HG03571 (cell line): ENCODE measurements at regions not wholly inside any gene's neighbourhood (a gene's known extent, or its start where the extent isn't known, plus 50 kb on each side); places are given as distances from the start of the nearest gene placed in this dataset.
"Not testable (repeated sequence)": the region's sequence is repeated elsewhere in the genome, so short reads cannot be mapped to it uniquely, and the experiment has no call there.

Experiments
- ATAC-seq: cut with Tn5 transposase; IDR thresholded peaks from one replicate; pipeline ENCODE4 v1.9.1; 2021; ENCODE audit not compliant: unreplicated experiment

GRCh38 chrX:137646472-137646871 is 80.5 kb downstream of the ZIC3 start:
- ATAC-seq = no peak

- ATAC-seq = no peak
Measured at GRCh38 chrX:137651647-137652046, 85.7 kb downstream of the ZIC3 start.

DNA sequence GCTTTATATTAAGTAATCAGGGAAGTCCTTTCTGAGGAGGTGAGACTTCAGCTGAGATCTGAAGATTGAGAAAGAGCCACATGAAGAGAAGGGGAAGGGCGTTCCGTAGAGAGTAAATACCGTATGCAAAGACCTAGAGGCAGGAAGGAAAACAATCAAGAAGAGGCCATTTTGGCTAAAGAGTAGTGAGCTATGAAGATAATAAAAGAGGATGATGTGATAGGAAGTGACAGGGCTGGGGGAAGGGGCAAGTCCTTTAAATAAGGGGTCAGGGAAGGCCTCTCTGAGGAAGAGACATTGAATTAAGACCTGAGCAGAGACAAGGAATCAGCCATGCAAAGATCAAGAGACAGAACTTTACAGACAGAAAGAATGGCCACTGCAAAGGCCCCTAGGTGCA is 86.2 kb downstream of the ZIC3 start:
- no peak for ATAC-seq

DNA sequence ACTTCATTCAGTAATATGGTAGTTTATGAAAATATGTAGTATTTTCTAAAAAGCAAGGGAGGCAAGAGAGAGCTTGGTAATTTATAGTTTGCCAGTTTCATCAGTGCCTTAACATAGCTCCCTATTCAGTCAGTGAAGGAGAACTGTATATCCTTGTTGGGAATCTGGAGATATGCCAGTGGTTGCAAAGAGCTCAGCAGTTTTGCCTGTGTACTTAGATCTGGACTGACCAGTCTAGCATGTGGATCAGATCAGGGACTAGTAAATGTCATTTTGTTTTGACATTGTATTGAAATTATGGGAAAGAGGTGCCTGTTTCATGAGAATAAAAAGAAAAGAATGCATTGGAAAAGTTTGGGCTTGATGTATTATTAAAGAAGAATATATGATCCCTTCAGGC is 88.6 kb downstream of the ZIC3 start:
- ATAC-seq = no peak

DNA sequence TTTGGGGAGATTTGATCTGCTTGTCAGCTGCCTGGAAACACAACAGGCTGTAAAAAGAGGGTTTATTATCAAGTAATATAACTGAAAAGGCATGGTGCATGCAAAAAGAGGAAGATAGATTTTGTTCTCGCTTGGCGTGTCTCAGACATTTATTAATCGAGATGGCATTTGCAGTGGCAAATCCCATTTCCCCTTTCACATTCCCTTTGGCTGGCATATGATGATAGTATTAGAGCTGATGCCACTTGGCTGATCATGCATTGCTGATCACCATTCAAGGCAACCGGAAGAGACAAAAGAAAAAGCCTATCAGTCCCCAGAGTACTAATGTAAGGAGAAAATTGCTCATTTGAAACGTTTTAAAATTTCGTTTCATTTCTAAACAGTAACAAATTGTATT is 101.8 kb downstream of the ZIC3 start:
- no peak for ATAC-seq

DNA sequence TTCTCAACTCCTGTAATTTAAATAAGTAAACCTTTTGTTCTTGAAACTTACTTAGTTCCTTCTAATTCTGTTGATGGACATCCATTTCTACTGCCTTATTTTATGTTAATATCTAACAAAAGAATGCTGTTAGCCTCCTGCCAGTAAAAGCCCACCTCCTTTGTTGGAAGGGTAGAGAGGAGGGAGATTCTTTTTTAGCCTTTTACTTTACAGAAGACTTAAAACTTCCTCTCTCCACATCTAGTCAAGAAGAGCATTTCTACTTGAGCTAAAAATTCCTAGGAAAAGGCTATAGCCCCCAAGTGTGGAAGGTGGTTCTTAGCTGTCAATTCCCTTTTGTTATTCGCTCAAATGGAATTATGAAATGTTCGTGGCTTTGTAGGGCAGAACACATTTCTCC is 118.7 kb downstream of the ZIC3 start:
- ATAC-seq = no peak

- ATAC-seq = no peak
Measured at GRCh38 chrX:137695417-137695816, 129.5 kb downstream of the ZIC3 start.

DNA sequence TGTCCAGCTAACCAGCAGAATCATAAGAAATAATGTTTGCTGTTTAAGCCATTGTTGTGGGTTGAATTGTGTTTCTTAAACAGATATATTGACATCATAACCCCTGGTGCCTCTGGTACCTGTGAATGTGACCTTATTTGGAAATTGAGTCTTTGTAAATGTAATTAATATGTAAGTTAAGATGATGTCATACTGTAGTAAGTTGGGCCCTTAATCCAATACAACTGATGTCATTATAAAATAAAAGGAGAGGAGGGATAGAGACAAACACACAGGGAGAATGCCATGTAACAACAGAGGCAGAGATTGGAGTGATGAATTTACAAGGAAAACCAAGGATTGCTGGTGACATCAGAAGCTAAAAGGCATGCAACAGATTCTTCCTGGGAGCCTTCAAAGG is 141.4 kb downstream of the ZIC3 start:
- no peak for ATAC-seq

DNA sequence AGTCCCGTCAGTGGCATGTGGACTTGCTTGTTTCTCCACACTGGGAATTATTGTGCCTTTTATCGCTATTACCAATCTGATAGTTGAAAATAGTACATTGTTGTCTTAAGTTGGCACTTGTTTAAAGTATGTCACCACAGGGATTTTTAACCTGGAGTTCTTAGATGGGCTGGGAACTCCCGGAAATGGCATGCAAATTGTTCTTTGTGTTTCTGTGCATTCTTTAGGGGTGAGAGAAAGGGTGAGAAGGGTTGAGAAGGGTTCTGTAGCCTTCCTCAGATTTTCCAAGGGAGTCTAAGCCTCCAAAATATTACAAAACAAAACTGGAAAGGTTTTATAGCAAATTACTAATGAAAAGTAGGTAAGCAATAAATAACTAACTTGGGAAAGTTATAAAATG is 176.9 kb downstream of the ZIC3 start:
- ATAC-seq = no peak

DNA sequence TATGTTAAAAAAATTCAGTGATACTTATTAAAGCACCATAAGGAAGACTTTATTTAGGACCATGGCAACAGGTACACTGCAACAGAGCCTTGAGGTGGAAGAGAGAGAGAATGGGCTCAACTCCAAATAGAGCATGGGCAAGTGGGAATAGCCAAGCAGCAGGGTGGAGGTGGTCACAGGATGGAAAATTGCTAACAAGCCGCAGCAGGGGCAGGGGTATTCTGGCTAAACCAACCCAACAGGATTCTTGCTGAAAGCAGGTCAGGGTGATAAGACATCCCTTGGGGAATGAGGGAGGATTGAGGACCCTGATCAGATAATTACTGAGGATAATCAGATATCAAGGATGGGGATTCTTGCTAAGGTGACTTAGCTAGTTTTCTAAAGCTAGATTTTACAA is 177.5 kb downstream of the ZIC3 start:
- no peak for ATAC-seq

- no peak for ATAC-seq
Measured at GRCh38 chrX:137746289-137746688, 180.4 kb downstream of the ZIC3 start.

DNA sequence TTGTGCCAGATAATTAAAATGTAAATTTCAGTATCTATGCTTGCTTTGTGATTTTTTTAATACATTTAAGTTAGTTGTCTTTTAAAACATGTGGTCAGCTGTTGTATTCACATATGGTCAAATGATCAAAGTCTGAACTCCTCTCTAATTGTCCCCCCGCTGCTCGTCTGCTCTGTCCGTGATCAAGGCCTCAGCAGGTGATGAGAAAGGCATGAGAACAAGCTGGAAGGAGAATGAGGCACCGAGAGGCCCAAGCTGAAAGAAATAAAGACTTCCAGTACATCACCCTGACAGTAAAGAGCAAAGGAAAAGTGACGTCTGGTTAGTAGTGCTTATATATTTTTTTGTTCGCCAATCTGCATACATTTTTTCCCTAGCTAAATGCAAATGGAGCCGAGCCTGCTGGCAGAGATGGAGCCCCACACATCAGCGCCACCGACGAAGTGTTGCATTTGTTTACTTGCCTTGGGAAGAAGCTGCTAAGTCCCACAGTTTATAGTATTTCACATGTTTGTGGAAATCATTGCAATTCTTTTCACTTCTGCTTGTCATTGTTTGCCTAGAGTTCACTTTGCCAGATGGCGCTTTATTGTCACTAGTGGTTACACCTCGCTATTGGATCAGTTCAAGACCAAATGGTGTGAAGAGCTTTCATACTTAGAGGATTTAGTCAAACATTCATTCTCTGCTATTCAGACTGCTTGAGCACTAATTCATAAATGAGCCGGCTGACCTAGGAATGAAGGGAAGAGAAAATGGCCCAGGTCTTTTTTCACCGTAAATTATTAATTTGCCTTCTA is 181.5 kb downstream of the ZIC3 start:
- no peak for ATAC-seq

DNA sequence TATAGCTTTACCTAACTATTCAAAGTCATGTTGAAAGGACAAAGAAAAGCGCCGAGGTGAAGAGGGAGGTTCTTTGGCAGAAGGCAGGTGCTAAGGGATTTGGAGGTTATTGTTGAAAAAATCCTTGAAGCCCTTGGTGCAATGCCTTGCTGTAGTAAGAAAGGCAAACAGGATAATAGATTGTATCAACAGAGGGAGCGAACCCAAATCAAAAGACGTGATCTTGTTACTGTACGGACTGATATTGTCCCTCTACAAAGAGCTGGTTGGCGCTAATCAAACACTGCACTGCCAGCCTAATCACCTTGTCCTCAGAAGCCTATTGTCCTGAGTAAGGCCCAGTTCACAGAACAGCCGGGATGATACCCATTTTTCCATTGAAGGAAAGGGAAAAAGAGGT is 182.9 kb downstream of the ZIC3 start:
- no peak for ATAC-seq

GRCh38 chrX:137749246-137749645 is 183.3 kb downstream of the ZIC3 start:
- ATAC-seq = no peak

- no peak for ATAC-seq
Measured at GRCh38 chrX:137771537-137771936, 205.6 kb downstream of the ZIC3 start.

DNA sequence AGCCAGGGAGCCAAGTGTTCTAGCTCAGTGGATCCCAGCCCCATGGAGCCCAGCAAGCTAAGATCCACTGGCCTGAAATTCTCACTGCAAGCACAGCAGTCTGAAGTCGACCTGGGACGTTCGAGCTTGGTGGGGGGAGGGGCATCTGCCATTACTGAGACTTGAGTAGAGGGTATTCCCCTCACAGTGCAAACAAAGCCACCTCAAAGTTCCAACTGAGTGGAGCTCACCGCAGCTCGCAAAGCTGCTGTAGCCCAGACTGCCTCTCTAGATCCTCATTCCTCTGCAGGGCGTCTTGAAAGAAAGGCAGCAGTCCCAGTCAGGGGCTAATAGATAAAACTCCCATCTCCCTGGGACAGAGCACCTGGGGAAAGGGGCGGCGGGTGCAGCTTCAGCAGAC is 226.3 kb downstream of the ZIC3 start:
- ATAC-seq = no peak

DNA sequence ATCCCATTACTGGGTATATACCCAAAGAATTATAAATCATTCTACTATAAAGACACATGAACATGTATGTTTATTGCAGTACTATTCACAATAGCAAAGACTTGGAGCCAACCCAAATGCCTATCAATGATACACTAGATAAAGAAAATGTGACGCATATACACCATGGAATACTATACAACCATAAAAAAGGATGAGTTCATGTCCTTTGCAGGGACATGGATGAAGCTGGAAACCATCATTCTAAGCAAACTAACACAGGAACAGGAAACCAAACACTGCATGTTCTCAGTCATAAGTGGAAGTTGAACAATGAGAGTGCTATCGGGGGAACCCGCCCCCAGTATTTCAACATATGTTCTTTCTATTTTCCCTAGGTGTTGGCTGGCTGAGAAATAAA is 232.0 kb downstream of the ZIC3 start:
- ATAC-seq = not testable (repeated sequence)

DNA sequence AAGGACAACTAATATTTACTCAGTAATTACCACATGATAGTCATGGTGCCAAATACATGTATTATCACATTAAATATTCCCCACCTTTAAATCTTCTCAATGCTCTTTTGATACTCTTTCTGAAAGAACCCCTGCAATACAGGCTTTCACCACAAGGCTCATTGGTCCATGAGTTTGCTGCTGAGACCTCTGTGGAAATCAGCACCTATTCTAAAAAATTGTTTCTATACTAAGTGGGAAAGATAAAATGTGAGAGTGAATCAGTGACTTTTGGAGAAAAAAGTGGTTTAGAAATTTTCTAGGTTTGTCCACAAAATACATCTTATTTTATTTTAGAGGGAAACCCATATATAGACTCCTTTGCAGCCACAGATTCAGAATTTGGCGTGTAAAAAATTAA is 257.3 kb downstream of the ZIC3 start:
- ATAC-seq = no peak

GRCh38 chrX:137847376-137847775 is 281.4 kb downstream of the ZIC3 start:
- ATAC-seq = no peak

DNA sequence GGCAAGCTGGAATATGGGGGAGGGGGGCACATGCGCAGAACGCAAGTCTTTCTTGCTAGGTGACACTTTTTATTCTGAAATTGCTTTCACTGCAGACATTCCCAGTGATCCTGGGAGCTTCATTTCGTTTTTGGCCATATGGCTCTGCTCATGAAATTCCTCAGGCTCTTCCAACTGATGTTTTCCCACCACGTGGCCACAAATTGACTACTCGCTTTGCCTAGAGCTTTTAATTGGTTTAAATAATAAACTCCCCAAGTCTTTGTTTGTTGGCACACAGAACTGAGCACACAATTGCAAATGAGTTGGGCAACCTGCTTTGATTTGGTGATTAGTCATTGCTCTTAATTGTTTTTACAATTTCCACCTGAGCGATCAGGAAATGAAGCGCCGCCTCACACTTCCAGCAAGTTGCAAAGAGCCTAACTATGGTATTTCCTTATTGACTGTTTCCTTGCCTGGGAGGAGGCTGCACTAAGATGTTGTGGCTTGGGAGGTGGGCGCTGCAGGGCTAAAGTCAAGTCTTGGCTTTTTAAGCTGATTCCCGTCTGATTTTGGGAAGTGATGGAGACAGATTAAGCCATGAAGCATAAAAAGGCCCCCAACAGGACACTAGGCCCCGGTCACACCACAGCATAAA is 282.5 kb downstream of the ZIC3 start:
- no peak for ATAC-seq

- ATAC-seq = no peak
Measured at GRCh38 chrX:137852502-137852901, 286.6 kb downstream of the ZIC3 start.

- no peak for ATAC-seq
Measured at GRCh38 chrX:137855490-137855889, 289.6 kb downstream of the ZIC3 start.

GRCh38 chrX:137858106-137858505 is 292.2 kb downstream of the ZIC3 start:
- ATAC-seq = no peak
